ENCODE measurements at regions not wholly inside any gene's neighbourhood (a gene's known extent, or its start where the extent isn't known, plus 50 kb on each side); places are given as distances from the start of the nearest gene placed in this dataset.

DNA sequence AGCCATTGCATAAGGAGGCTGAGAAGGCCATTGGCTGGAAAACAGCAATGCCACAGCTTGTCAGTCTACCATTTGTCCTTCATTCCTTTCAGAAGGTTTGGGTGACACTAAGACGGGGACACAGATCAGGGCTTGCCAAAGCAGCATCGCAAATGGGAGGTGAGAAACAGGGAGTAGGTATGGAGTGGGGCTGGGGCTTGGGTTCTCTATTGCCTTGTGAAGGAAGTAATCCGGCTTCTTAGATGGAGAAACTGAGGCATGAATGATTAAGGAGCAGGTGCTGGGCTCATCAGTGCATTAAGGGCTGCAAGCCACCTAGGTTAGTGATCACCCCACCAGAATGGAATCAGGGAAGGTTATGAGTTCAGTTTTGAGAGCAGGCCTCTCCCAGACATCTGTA is 115.6 kb upstream of the NMNAT3 start (continued):
- no peak for TF ChIP-seq AFF1 (IDR thresholded peaks at IDR 0.05; ENCODE audit: low read depth in 1 of 2, partially characterized antibody in 2 of 2)
- TF ChIP-seq ZNF740 (CRISPR knock-in tag; IDR thresholded peaks at IDR 0.05), result no peak
- TF ChIP-seq ZNF740 (tag; IDR thresholded peaks at IDR 0.05), result no peak

- Histone ChIP-seq H3K27ac (ENCODE audit: extremely low read depth, low read depth, low read length) (no peak overlapping the region), H3K36me3 (ENCODE audit: control insufficient read depth, insufficient read depth, low read length) (no peaks in the 10 kb centered on the region), H3K4me3 (no peak overlapping the region), H3K79me2 (ENCODE audit: control insufficient read depth, insufficient read depth, low read length) (no peaks in the 10 kb centered on the region), H2AFZ (ENCODE audit: low read depth, low read length) (no peak overlapping the region), H3K9me3 (replicated peaks; ENCODE audit: control insufficient read depth, insufficient read depth, low read depth, low read length) (no peaks in the 10 kb centered on the region), H3K9ac (ENCODE audit: insufficient read depth in 1 of 2, low read depth in 2 of 2, low read length in 2 of 2) (no peak overlapping the region), H3K27me3 (ENCODE audit: control insufficient read depth in 2 of 2, insufficient read depth in 2 of 2, low read length in 2 of 2) (0 out of 5 replicates have a peak, but pooled peaks cover 0 to 8% of the 10 kb centered on the region in 2 experiments), H4K20me1 (replicated peaks; ENCODE audit: control insufficient read depth, insufficient read depth, low read length) (no peaks in the 10 kb centered on the region), H3K4me1 (replicated peaks in 1 of 2; ENCODE audit: control insufficient read depth in 2 of 2, insufficient read depth in 2 of 2, low read length in 2 of 2) (no peaks in the 10 kb centered on the region), H3K9me1 (ENCODE audit: control insufficient read depth, insufficient read depth, low read length) (no peaks in the 10 kb centered on the region), H3K4me2 (ENCODE audit: insufficient read depth, low read length) (no peak overlapping the region)
- BruUV-seq (replicated peaks), result no TSS peak
- in situ Hi-C loops (cut with MboI) (no loop called here), intact Hi-C loops (cut with micrococcal nuclease) (no loop called here)
- FAIRE-seq (no peak), DNase-seq (ENCODE audit: extremely low read depth in 1 of 4, low spot score in 3 of 4) (no peak), ATAC-seq (no peak)
- ChIA-PET POLR2A (interaction anchor here (1.0 kb wide), 1 partner anchor 10 kb away, joined by 4 read pairs; no protein-coding TSS in a partner anchor), CTCF (ENCODE audit: low intra/inter-chr PET ratio) (no interaction called here)
- WGBS (ENCODE audit: insufficient coverage, low coverage, missing lambda C conversion rate), result 0% methylated on average over 1 of the region's 1 CpG
- TF ChIP-seq ATF7 (IDR thresholded peaks at IDR 0.05), result no peak
- TF ChIP-seq ZNF830 (CRISPR knock-in tag; IDR thresholded peaks at IDR 0.05), result no peak
- no peak for TF ChIP-seq ZNF263 (CRISPR knock-in tag; IDR thresholded peaks at IDR 0.05; ENCODE audit: borderline replicate concordance)
- TF ChIP-seq ZNF780A (CRISPR knock-in tag; IDR thresholded peaks at IDR 0.05), result no peak
- no peak for TF ChIP-seq TARDBP (IDR thresholded peaks at IDR 0.05)
- TF ChIP-seq, protein P1, sequence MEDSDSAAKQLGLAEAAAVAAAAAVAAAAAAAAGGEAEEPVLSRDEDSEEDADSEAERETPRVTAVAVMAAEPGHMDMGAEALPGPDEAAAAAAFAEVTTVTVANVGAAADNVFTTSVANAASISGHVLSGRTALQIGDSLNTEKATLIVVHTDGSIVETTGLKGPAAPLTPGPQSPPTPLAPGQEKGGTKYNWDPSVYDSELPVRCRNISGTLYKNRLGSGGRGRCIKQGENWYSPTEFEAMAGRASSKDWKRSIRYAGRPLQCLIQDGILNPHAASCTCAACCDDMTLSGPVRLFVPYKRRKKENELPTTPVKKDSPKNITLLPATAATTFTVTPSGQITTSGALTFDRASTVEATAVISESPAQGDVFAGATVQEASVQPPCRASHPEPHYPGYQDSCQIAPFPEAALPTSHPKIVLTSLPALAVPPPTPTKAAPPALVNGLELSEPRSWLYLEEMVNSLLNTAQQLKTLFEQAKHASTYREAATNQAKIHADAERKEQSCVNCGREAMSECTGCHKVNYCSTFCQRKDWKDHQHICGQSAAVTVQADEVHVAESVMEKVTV (CRISPR knock-in tag; IDR thresholded peaks at IDR 0.05), result no peak
- TF ChIP-seq, protein P2, sequence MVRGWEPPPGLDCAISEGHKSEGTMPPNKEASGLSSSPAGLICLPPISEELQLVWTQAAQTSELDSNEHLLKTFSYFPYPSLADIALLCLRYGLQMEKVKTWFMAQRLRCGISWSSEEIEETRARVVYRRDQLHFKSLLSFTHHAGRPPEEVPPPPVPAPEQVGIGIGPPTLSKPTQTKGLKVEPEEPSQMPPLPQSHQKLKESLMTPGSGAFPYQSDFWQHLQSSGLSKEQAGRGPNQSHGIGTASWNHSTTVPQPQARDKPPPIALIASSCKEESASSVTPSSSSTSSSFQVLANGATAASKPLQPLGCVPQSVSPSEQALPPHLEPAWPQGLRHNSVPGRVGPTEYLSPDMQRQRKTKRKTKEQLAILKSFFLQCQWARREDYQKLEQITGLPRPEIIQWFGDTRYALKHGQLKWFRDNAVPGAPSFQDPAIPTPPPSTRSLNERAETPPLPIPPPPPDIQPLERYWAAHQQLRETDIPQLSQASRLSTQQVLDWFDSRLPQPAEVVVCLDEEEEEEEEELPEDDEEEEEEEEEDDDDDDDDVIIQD (CRISPR knock-in tag; IDR thresholded peaks at IDR 0.05), result no peak
- TF ChIP-seq EGR1 (conservative IDR thresholded peaks at IDR 0.05), result no peak
- no peak for TF ChIP-seq KLF6 (CRISPR knock-in tag; IDR thresholded peaks at IDR 0.05; ENCODE audit: borderline replicate concordance)
Measured at GRCh38 chr3:139780593-139780992, 102.8 kb upstream of the NMNAT3 start.
